ENCODE measurements at regions not wholly inside any gene's neighbourhood (a gene's known extent, or its start where the extent isn't known, plus 50 kb on each side); places are given as distances from the start of the nearest gene placed in this dataset.

GRCh38 chr7:390761-391410 lies 100.9 kb downstream of the FOXL3 start:
- WGBS, 2 donors (ENCODE audit: extremely low coverage in 2 of 2, insufficient read length in 2 of 2, insufficient replicate concordance in 1 of 2), result no CpG with 5 or more reads among the region's 20 CpGs

GRCh38 chr7:391411-391951 lies 101.5 kb downstream of the FOXL3 start:
- no peak overlapping the region for H2BK120ac ChIP-seq (ENCODE audit: low read depth, low read length)
- no peak overlapping the region for H2AFZ ChIP-seq (ENCODE audit: low read length)
- H3K18ac ChIP-seq (ENCODE audit: low read length), result peak overlapping the region; percentile 59
- H3K4me2 ChIP-seq (ENCODE audit: insufficient read depth, low read length, poor library complexity, severe bottlenecking), result no peak overlapping the region
- no peaks in the 10 kb centered on the region for H3K79me1 ChIP-seq (ENCODE audit: low read depth, low read length)
- H3K4me1 ChIP-seq (ENCODE audit: control insufficient read depth in 2 of 2, insufficient read depth in 1 of 2, low read depth in 1 of 2, low read length in 2 of 2), result no peaks in the 10 kb centered on the region
- H3K4me3 ChIP-seq (ENCODE audit: low read length in 2 of 2), result no peak overlapping the region
- peaks cover 3 to 14% of the 10 kb centered on the region in 2 donors for H3K9me3 ChIP-seq (replicated peaks in 1 of 2; ENCODE audit: control insufficient read depth in 2 of 2, insufficient read depth in 1 of 2, low read depth in 1 of 2, low read length in 2 of 2)
- peak overlapping the region; percentile 92 for H2BK15ac ChIP-seq (ENCODE audit: low read length)
- no peaks in the 10 kb centered on the region for H3K36me3 ChIP-seq (replicated peaks in 1 of 2; ENCODE audit: control insufficient read depth in 2 of 2, insufficient read depth in 2 of 2, low read length in 2 of 2)
- H3K23ac ChIP-seq (ENCODE audit: low read depth, low read length, poor library complexity), result no peak overlapping the region
- no CpG with 5 or more reads among the region's 26 CpGs for WGBS, 2 donors (ENCODE audit: extremely low coverage in 2 of 2, insufficient read length in 2 of 2, insufficient replicate concordance in 1 of 2)
- no peaks in the 10 kb centered on the region for H3K27me3 ChIP-seq (ENCODE audit: control insufficient read depth in 3 of 3, insufficient read depth in 3 of 3, low read depth in 1 of 3, low read length in 3 of 3)
- peak overlapping the region; percentile 9 for H4K91ac ChIP-seq (ENCODE audit: low read depth, low read length, poor library complexity)
- peak overlapping the region; percentile 0 for H3K9ac ChIP-seq (ENCODE audit: low read depth, low read length, poor library complexity)
- H3K14ac ChIP-seq (ENCODE audit: low read length), result peak overlapping the region; percentile 94
- peak overlapping the region; percentile 33 for H2BK5ac ChIP-seq (ENCODE audit: low read length)
- no peak overlapping the region for H4K8ac ChIP-seq (ENCODE audit: low read depth, low read length)
- peak overlapping the region; percentile 93 for H2AK5ac ChIP-seq (ENCODE audit: low read depth, low read length)
- no peak overlapping the region for H3K27ac ChIP-seq (replicated peaks; ENCODE audit: low read length)
- peak overlapping the region; percentile 84 for H3K4ac ChIP-seq (ENCODE audit: low read length)
- H2BK12ac ChIP-seq (ENCODE audit: low read length), result peak overlapping the region; percentile 41
- DNase-seq (ENCODE audit: low spot score), result no peak

More at GRCh38 chr7:390761-391410, 100.9 kb downstream of the FOXL3 start:
- Histone ChIP-seq H3K4me1 (ENCODE audit: control insufficient read depth in 2 of 2, insufficient read depth in 1 of 2, low read depth in 1 of 2, low read length in 2 of 2) (no peaks in the 10 kb centered on the region), H4K8ac (ENCODE audit: low read depth, low read length) (no peak overlapping the region), H4K91ac (ENCODE audit: low read depth, low read length, poor library complexity) (no peak overlapping the region), H3K27me3 (ENCODE audit: control insufficient read depth in 3 of 3, insufficient read depth in 3 of 3, low read depth in 1 of 3, low read length in 3 of 3) (no peaks in the 10 kb centered on the region), H3K18ac (ENCODE audit: low read length) (peak overlapping the region; percentile 59), H3K36me3 (replicated peaks in 1 of 2; ENCODE audit: control insufficient read depth in 2 of 2, insufficient read depth in 2 of 2, low read length in 2 of 2) (no peaks in the 10 kb centered on the region), H3K9me3 (replicated peaks in 1 of 2; ENCODE audit: control insufficient read depth in 2 of 2, insufficient read depth in 1 of 2, low read depth in 1 of 2, low read length in 2 of 2) (peaks cover 1 to 14% of the 10 kb centered on the region in 2 donors), H2BK12ac (ENCODE audit: low read length) (peak overlapping the region; percentile 41), H3K79me1 (ENCODE audit: low read depth, low read length) (no peaks in the 10 kb centered on the region), H2AFZ (ENCODE audit: low read length) (no peak overlapping the region), H2BK15ac (ENCODE audit: low read length) (peak overlapping the region; percentile 71), H2BK120ac (ENCODE audit: low read depth, low read length) (no peak overlapping the region), H3K4ac (ENCODE audit: low read length) (peak overlapping the region; percentile 84), H3K23ac (ENCODE audit: low read depth, low read length, poor library complexity) (no peak overlapping the region), H3K14ac (ENCODE audit: low read length) (peak overlapping the region; percentile 94), H2BK5ac (ENCODE audit: low read length) (peak overlapping the region; percentile 33), H3K4me3 (ENCODE audit: low read length in 2 of 2) (peak overlapping the region in 1 of 2 donors; percentile 20), H3K9ac (ENCODE audit: low read depth, low read length, poor library complexity) (no peak overlapping the region), H3K4me2 (ENCODE audit: insufficient read depth, low read length, poor library complexity, severe bottlenecking) (no peak overlapping the region), H2AK5ac (ENCODE audit: low read depth, low read length) (peak overlapping the region; percentile 93), H3K27ac (replicated peaks; ENCODE audit: low read length) (no peak overlapping the region)
- DNase-seq (ENCODE audit: low spot score), result no peak

GRCh38 chr7:391961-392524 lies 102.1 kb downstream of the FOXL3 start:
- Histone ChIP-seq H3K4me3 (ENCODE audit: low read length in 2 of 2) (peak overlapping the region in 1 of 2 donors; percentile 22), H3K23ac (ENCODE audit: low read depth, low read length, poor library complexity) (no peak overlapping the region), H2BK120ac (ENCODE audit: low read depth, low read length) (no peak overlapping the region), H3K9ac (ENCODE audit: low read depth, low read length, poor library complexity) (no peak overlapping the region), H4K91ac (ENCODE audit: low read depth, low read length, poor library complexity) (no peak overlapping the region), H4K8ac (ENCODE audit: low read depth, low read length) (no peak overlapping the region), H3K9me3 (replicated peaks in 1 of 2; ENCODE audit: control insufficient read depth in 2 of 2, insufficient read depth in 1 of 2, low read depth in 1 of 2, low read length in 2 of 2) (peaks cover 3 to 14% of the 10 kb centered on the region in 2 donors), H3K79me1 (ENCODE audit: low read depth, low read length) (no peaks in the 10 kb centered on the region), H3K4me2 (ENCODE audit: insufficient read depth, low read length, poor library complexity, severe bottlenecking) (no peak overlapping the region), H3K14ac (ENCODE audit: low read length) (peak overlapping the region; percentile 90), H2BK15ac (ENCODE audit: low read length) (peak overlapping the region; percentile 92), H3K27ac (replicated peaks; ENCODE audit: low read length) (no peak overlapping the region), H3K18ac (ENCODE audit: low read length) (peak overlapping the region; percentile 59), H2AFZ (ENCODE audit: low read length) (no peak overlapping the region), H3K36me3 (replicated peaks in 1 of 2; ENCODE audit: control insufficient read depth in 2 of 2, insufficient read depth in 2 of 2, low read length in 2 of 2) (no peaks in the 10 kb centered on the region), H3K27me3 (ENCODE audit: control insufficient read depth in 3 of 3, insufficient read depth in 3 of 3, low read depth in 1 of 3, low read length in 3 of 3) (no peaks in the 10 kb centered on the region), H3K4me1 (ENCODE audit: control insufficient read depth in 2 of 2, insufficient read depth in 1 of 2, low read depth in 1 of 2, low read length in 2 of 2) (no peaks in the 10 kb centered on the region), H2AK5ac (ENCODE audit: low read depth, low read length) (peak overlapping the region; percentile 93), H3K4ac (ENCODE audit: low read length) (no peak overlapping the region), H2BK12ac (ENCODE audit: low read length) (peak overlapping the region; percentile 73), H2BK5ac (ENCODE audit: low read length) (peak overlapping the region; percentile 33)
- WGBS, 2 donors (ENCODE audit: extremely low coverage in 2 of 2, insufficient read length in 2 of 2, insufficient replicate concordance in 1 of 2), result no CpG with 5 or more reads among the region's 25 CpGs
- no peak for DNase-seq (ENCODE audit: low spot score)

GRCh38 chr7:392822-393221 lies 102.9 kb downstream of the FOXL3 start:
- H3K4me1 ChIP-seq (ENCODE audit: control insufficient read depth in 2 of 2, insufficient read depth in 1 of 2, low read depth in 1 of 2, low read length in 2 of 2), result no peaks in the 10 kb centered on the region
- H4K91ac ChIP-seq (ENCODE audit: low read depth, low read length, poor library complexity), result no peak overlapping the region
- no peak overlapping the region for H3K14ac ChIP-seq (ENCODE audit: low read length)
- no peak overlapping the region for H2BK5ac ChIP-seq (ENCODE audit: low read length)
- WGBS, 2 donors (ENCODE audit: extremely low coverage in 2 of 2, insufficient read length in 2 of 2, insufficient replicate concordance in 1 of 2), result no CpG with 5 or more reads among the region's 3 CpGs
- no peak overlapping the region for H3K4ac ChIP-seq (ENCODE audit: low read length)
- H3K23ac ChIP-seq (ENCODE audit: low read depth, low read length, poor library complexity), result no peak overlapping the region
- H3K27ac ChIP-seq (replicated peaks; ENCODE audit: low read length), result no peak overlapping the region
- no peak for DNase-seq (ENCODE audit: low spot score)
- H3K9me3 ChIP-seq (replicated peaks in 1 of 2; ENCODE audit: control insufficient read depth in 2 of 2, insufficient read depth in 1 of 2, low read depth in 1 of 2, low read length in 2 of 2), result peaks cover 3 to 15% of the 10 kb centered on the region in 2 donors
- no peak overlapping the region for H2BK12ac ChIP-seq (ENCODE audit: low read length)
- no peak overlapping the region for H2BK15ac ChIP-seq (ENCODE audit: low read length)
- no peaks in the 10 kb centered on the region for H3K36me3 ChIP-seq (replicated peaks in 1 of 2; ENCODE audit: control insufficient read depth in 2 of 2, insufficient read depth in 2 of 2, low read length in 2 of 2)
- no peak overlapping the region for H4K8ac ChIP-seq (ENCODE audit: low read depth, low read length)
- H3K18ac ChIP-seq (ENCODE audit: low read length), result no peak overlapping the region
- no peak overlapping the region for H2AFZ ChIP-seq (ENCODE audit: low read length)
- no peaks in the 10 kb centered on the region for H3K79me1 ChIP-seq (ENCODE audit: low read depth, low read length)
- no peaks in the 10 kb centered on the region for H3K27me3 ChIP-seq (ENCODE audit: control insufficient read depth in 3 of 3, insufficient read depth in 3 of 3, low read depth in 1 of 3, low read length in 3 of 3)
- H3K4me2 ChIP-seq (ENCODE audit: insufficient read depth, low read length, poor library complexity, severe bottlenecking), result no peak overlapping the region
- H2AK5ac ChIP-seq (ENCODE audit: low read depth, low read length), result no peak overlapping the region
- no peak overlapping the region for H3K9ac ChIP-seq (ENCODE audit: low read depth, low read length, poor library complexity)
- no peak overlapping the region for H2BK120ac ChIP-seq (ENCODE audit: low read depth, low read length)
- H3K4me3 ChIP-seq (ENCODE audit: low read length in 2 of 2), result no peak overlapping the region

All from neuronal stem cell (in vitro differentiated cells).